HPDE6-E6E7 (cell line): ENCODE measurements at regions not wholly inside any gene's neighbourhood (a gene's known extent, or its start where the extent isn't known, plus 50 kb on each side); places are given as distances from the start of the nearest gene placed in this dataset.

ENCODE experiments used
- DNase-seq: peaks from one replicate; pipeline ENCODE4 v3.0.0; 2011; ENCODE audit warnings: missing footprints; ENCODE audit errors: extremely low spot score

- no peak for DNase-seq
Measured at GRCh38 chr3:119091936-119092677, 53.9 kb upstream of the TEX55 start.

DNA sequence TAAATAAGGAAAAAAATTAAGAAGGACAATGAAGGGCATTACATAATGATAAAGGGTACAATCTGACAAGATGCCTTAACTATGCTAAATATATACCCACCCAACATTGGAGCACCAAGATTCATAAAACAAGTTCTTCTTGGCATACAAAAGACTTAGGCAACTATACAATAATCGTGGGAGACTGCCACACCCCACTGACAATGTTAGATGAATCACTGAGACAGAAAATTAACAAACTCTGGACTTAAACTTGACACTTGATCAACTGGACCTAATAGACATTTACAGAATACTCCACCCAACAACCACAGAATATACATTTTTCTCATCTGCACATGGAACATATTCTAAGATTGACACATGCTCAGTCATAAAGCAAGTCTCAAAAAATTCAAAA, 53.2 kb upstream of the IGSF11 start:
- no peak for DNase-seq

DNA sequence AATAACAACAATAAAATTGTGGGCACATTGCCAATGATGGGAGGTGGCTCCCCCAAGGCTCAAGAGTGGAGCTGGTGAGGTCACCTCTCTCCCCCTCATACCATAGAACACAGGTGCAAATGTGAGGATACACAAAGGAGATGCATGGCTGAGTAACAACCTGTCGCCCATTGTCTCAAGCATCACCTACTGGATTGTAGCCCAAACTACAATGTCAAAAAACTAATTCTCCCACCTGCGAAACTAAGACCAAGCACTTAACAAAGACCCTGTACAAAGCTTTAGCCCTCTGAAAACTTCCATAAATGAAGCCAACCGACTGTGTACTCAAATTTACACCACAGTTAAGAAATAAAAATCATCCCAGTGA, 50.4 kb upstream of the IGSF11 start:
- no peak for DNase-seq

DNA sequence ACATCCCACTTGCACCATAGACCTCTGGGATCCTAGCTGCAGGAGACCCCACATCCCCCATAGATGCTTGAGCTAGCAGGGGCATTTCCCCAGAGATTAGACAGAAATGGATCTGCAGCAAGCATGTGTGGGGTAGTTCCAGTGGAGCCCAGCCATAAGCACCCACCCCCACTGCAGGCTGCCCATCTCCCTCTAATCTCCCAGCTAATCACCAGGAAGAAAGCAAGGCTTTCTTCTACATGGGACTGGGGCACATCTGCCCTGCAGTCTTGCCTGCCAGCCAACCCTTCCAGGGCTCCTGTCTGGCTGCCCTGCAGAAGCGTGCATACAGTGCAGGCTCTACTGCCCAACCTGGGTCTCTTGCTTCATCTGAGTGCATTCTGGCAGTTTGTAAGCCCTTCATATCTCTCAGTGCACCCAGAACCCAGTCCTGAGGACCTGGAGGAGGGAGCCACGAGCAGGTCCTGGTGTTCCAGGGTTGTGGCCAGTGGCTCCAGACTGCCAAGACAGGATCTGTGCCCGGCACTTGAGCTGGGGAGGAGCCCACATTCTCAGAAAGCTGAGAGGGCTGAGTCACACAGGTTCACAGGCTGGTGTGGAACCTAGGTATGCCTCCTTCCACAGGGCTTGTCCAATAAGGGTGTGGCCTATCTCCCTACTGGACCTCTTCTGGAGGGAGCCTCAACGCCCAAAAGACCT, 49.9 kb upstream of the IGSF11 start:
- DNase-seq, result peak; percentile 5
